Upper lobe of left lung (tissue), 4 donors: ENCODE measurements at regions not wholly inside any gene's neighbourhood (a gene's known extent, or its start where the extent isn't known, plus 50 kb on each side); places are given as distances from the start of the nearest gene placed in this dataset.

ENCODE experiments used
- POLR2A ChIP-seq, 4 donors: fragments of 450-650 bp; IDR thresholded peaks; one replicate each; pipeline ENCODE4 v1.5.1; 2016 to 2017; ENCODE audit warnings: antibody characterized with exemption in 4 of 4, mild to moderate bottlenecking in 2 of 4
- POLR2AphosphoS5 ChIP-seq, 2 donors: sonication (generic); formaldehyde crosslinking; IDR thresholded peaks; one replicate each; pipeline ENCODE4 v1.5.1; 2017; ENCODE audit warnings: antibody characterized with exemption in 2 of 2
- TF ChIP-seq, protein P1 (sequence below), 6 experiments: fragments of 450-650 bp in 4 of 6; fragments of 200-600 bp in 2 of 6; sonication (generic) in 2 of 6; IDR thresholded peaks; one replicate each; pipeline ENCODE4 v1.5.1; 2016 to 2019; ENCODE audit warnings: antibody characterized with exemption in 6 of 6

DNA sequence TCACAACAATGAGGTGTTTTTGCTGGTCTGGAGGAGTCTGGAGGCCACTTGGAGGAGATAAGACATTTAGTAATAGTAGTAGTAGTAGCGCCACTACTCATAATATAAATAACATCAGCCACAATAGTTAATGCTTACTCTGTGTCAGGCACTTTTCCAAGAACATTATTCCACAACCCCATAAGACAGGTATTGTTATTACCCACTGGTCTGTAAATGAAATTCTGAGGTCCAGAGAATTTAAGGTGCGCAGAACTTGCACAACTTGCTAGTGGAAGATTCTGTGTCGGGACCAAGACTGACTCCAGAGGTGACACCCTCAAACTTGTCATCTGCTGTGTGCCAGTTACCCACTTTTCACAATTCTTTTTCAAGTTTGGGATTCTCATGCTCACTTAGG lies 106.5 kb downstream of the MRM1 start:
- TF ChIP-seq POLR2A (IDR thresholded peaks at IDR 0.05) (no peak), POLR2AphosphoS5 (IDR thresholded peaks at IDR 0.05) (no peak)
- TF ChIP-seq, protein P1, sequence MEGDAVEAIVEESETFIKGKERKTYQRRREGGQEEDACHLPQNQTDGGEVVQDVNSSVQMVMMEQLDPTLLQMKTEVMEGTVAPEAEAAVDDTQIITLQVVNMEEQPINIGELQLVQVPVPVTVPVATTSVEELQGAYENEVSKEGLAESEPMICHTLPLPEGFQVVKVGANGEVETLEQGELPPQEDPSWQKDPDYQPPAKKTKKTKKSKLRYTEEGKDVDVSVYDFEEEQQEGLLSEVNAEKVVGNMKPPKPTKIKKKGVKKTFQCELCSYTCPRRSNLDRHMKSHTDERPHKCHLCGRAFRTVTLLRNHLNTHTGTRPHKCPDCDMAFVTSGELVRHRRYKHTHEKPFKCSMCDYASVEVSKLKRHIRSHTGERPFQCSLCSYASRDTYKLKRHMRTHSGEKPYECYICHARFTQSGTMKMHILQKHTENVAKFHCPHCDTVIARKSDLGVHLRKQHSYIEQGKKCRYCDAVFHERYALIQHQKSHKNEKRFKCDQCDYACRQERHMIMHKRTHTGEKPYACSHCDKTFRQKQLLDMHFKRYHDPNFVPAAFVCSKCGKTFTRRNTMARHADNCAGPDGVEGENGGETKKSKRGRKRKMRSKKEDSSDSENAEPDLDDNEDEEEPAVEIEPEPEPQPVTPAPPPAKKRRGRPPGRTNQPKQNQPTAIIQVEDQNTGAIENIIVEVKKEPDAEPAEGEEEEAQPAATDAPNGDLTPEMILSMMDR (IDR thresholded peaks at IDR 0.05) = no peak
